Kidney (tissue), 13 donors: ENCODE measurements at regions not wholly inside any gene's neighbourhood (a gene's known extent, or its start where the extent isn't known, plus 50 kb on each side); places are given as distances from the start of the nearest gene placed in this dataset.

Experiments used
- DNase-seq, 5 donors: peaks; one replicate each; pipeline ENCODE4 v3.0.0-alpha.2; 2013 to 2020
- FAIRE-seq: peaks from 2 replicates; lab custom pipeline; 2012; peaks lifted over from hg19 to GRCh38; lab: Jason Lieb, UNC
- H3K27ac ChIP-seq, 2 donors: one replicate each; pipeline ENCODE4 v1.7.0; 2013; ENCODE audit warnings: low read depth in 2 of 2, low read length in 2 of 2, inconsistent platforms in 1 of 2
- H3K27me3 ChIP-seq: one replicate; pipeline ENCODE4 v1.7.1; 2013; ENCODE audit warnings: low read length, inconsistent platforms; ENCODE audit not compliant: control insufficient read depth, insufficient read depth
- H3K36me3 ChIP-seq, 3 donors: one replicate each; pipeline versions ENCODE4 v1.7.0 to v1.7.1; 2013; ENCODE audit warnings: low read length in 3 of 3, control low read depth in 1 of 3, inconsistent platforms in 1 of 3; ENCODE audit not compliant: insufficient read depth in 3 of 3, control insufficient read depth in 2 of 3
- H3K4me1 ChIP-seq, 3 donors: one replicate each; pipeline versions ENCODE4 v1.7.0 to v1.7.1; 2013; ENCODE audit warnings: low read length in 3 of 3, inconsistent platforms in 1 of 3, low read depth in 1 of 3; ENCODE audit not compliant: control insufficient read depth in 2 of 3, insufficient read depth in 2 of 3
- H3K4me3 ChIP-seq, 3 donors: one replicate each; pipeline versions ENCODE4 v1.7.0 to v1.8.1; 2013; ENCODE audit warnings: low read length in 3 of 3, control low read depth in 1 of 3, inconsistent platforms in 1 of 3
- H3K9ac ChIP-seq, 3 donors: one replicate each; pipeline versions ENCODE4 v1.7.0 to v1.7.1; 2013; ENCODE audit warnings: low read length in 3 of 3, control low read depth in 1 of 3, inconsistent platforms in 1 of 3
- H3K9me3 ChIP-seq, 3 donors: one replicate each; pipeline versions ENCODE4 v1.7.0 to v1.7.1; 2013; ENCODE audit warnings: low read length in 3 of 3, control low read depth in 1 of 3, inconsistent platforms in 1 of 3; ENCODE audit not compliant: control insufficient read depth in 2 of 3, insufficient read depth in 1 of 3
- CTCF ChIP-seq: IDR thresholded peaks from 3 replicates; pipeline ENCODE4 v1.5.1; 2012; ENCODE audit warnings: mild to moderate bottlenecking, moderate library complexity, borderline replicate concordance; ENCODE audit not compliant: insufficient read depth; ENCODE audit errors: extremely low read depth
- intact Hi-C: fragments of 100-400 bp; cut with DNase I; formaldehyde crosslinking; loops from one replicate; pipeline ENCODE4 v1.11.1; 2022
- donor health status: control.
- donor health status: control.
- donor health status: control.
- donor health status: control.
- donor health status: control.
- donor health status: DM: yes; HTN: yes; CAD: no.
- donor health status: Normal renal cell carcinoma (clear cell type).

- Histone ChIP-seq H3K9me3 (no peaks in the 10 kb centered on the region), H3K27me3 (no peaks in the 10 kb centered on the region), H3K4me3 (no peak overlapping the region), H3K36me3 (no peaks in the 10 kb centered on the region), H3K9ac (no peak overlapping the region), H3K27ac (no peak overlapping the region), H3K4me1 (no peaks in the 10 kb centered on the region)
- no peak for DNase-seq
- no peak for FAIRE-seq
- intact Hi-C loops: no loop called here
- TF ChIP-seq CTCF: no peak
Measured at GRCh38 chr14:80271389-80271788, 60.1 kb upstream of the DIO2 start.

- H3K36me3 ChIP-seq: no peaks in the 10 kb centered on the region
- no peak overlapping the region for H3K9ac ChIP-seq
- H3K4me1 ChIP-seq: no peaks in the 10 kb centered on the region
- H3K9me3 ChIP-seq: no peaks in the 10 kb centered on the region
- FAIRE-seq: no peak
- H3K27me3 ChIP-seq: no peaks in the 10 kb centered on the region
- no peak overlapping the region for H3K4me3 ChIP-seq
- no peak for DNase-seq
- intact Hi-C loops: no loop called here
- H3K27ac ChIP-seq: no peak overlapping the region
- no peak for TF ChIP-seq CTCF
Measured at GRCh38 chr14:80269353-80269925, 58.1 kb upstream of the DIO2 start.

GRCh38 chr14:80266930-80267329, 55.6 kb upstream of the DIO2 start:
- no peak overlapping the region for H3K4me3 ChIP-seq
- no peaks in the 10 kb centered on the region for H3K4me1 ChIP-seq
- no peak overlapping the region for H3K9ac ChIP-seq
- H3K27me3 ChIP-seq: no peaks in the 10 kb centered on the region
- DNase-seq: no peak
- no peak overlapping the region for H3K27ac ChIP-seq
- FAIRE-seq: no peak
- no peaks in the 10 kb centered on the region for H3K36me3 ChIP-seq
- H3K9me3 ChIP-seq: no peaks in the 10 kb centered on the region
- TF ChIP-seq CTCF: no peak
- intact Hi-C loops: no loop called here

GRCh38 chr14:80264702-80265101, 53.4 kb upstream of the DIO2 start:
- DNase-seq: no peak
- no peak overlapping the region for H3K9ac ChIP-seq
- no peak overlapping the region for H3K4me3 ChIP-seq
- intact Hi-C loops: no loop called here
- H3K36me3 ChIP-seq: no peaks in the 10 kb centered on the region
- H3K4me1 ChIP-seq: no peaks in the 10 kb centered on the region
- no peak for FAIRE-seq
- H3K27ac ChIP-seq: no peak overlapping the region
- no peaks in the 10 kb centered on the region for H3K27me3 ChIP-seq
- H3K9me3 ChIP-seq: no peaks in the 10 kb centered on the region
- no peak for TF ChIP-seq CTCF
